SK-N-SH treated with all-trans-retinoic acid at 6 μM for 48 hours (cell line): ENCODE measurements at regions not wholly inside any gene's neighbourhood (a gene's known extent, or its start where the extent isn't known, plus 50 kb on each side); places are given as distances from the start of the nearest gene placed in this dataset.

Experiments used
- ATAC-seq: fragments of 200-7000 bp; cut with Tn5 transposase; 3 replicates; pipeline ENCODE4 v1.9.1; 2020; ENCODE audit warnings: mild to moderate bottlenecking, moderate library complexity
- ARNTL ChIP-seq: fragments of 450-650 bp; formaldehyde crosslinking; IDR thresholded peaks from 2 replicates; pipeline ENCODE4 v1.5.0; 2020; ENCODE audit warnings: low read depth, mild to moderate bottlenecking, moderate library complexity, borderline replicate concordance
- BACH2 ChIP-seq: fragments of 250-450 bp; sonication (Bioruptor Pico); IDR thresholded peaks from 2 replicates; pipeline ENCODE4 v1.9.0; 2021; ENCODE audit warnings: mild to moderate bottlenecking, borderline replicate concordance
- ESRRG ChIP-seq: fragments of 250-450 bp; sonication (Bioruptor Pico); IDR thresholded peaks from 2 replicates; pipeline ENCODE4 v1.6.1; 2021; ENCODE audit warnings: mild to moderate bottlenecking
- GLIS3 ChIP-seq: fragments of 250-450 bp; sonication (Bioruptor Pico); IDR thresholded peaks from 2 replicates; pipeline ENCODE4 v1.5.0; 2020; ENCODE audit warnings: mild to moderate bottlenecking, moderate library complexity
- ISL1 ChIP-seq: fragments of 250-450 bp; sonication (Bioruptor Pico); IDR thresholded peaks from 2 replicates; pipeline ENCODE4 v2.1.2; 2022; ENCODE audit warnings: mild to moderate bottlenecking, moderate library complexity
- OSR1 ChIP-seq: fragments of 250-450 bp; sonication (Bioruptor Pico); IDR thresholded peaks from 2 replicates; pipeline ENCODE4 v1.8.0; 2022; ENCODE audit warnings: moderate library complexity, mild to moderate bottlenecking, inconsistent platforms
- PPARA ChIP-seq: fragments of 250-450 bp; sonication (Bioruptor Pico); IDR thresholded peaks from 2 replicates; pipeline ENCODE4 v1.5.0; 2020; ENCODE audit warnings: mild to moderate bottlenecking, borderline replicate concordance
- RARB ChIP-seq: fragments of 250-450 bp; sonication (Bioruptor Pico); IDR thresholded peaks from 2 replicates; pipeline ENCODE4 v1.8.0; 2021; ENCODE audit warnings: mild to moderate bottlenecking, moderate library complexity
- SNAI2 ChIP-seq: fragments of 250-450 bp; sonication (Bioruptor Pico); IDR thresholded peaks from 2 replicates; pipeline ENCODE4 v1.5.0; 2020; ENCODE audit warnings: mild to moderate bottlenecking, moderate library complexity
- TCF4 ChIP-seq: fragments of 250-450 bp; sonication (Bioruptor Pico); IDR thresholded peaks from 2 replicates; pipeline ENCODE4 v1.8.0; 2021; ENCODE audit warnings: mild to moderate bottlenecking, moderate library complexity, borderline replicate concordance
- ZC3H10 ChIP-seq: fragments of 250-450 bp; sonication (Bioruptor Pico); IDR thresholded peaks from 2 replicates; pipeline ENCODE4 v1.5.1; 2021; ENCODE audit warnings: mild to moderate bottlenecking, moderate library complexity
- ZFP3 ChIP-seq: fragments of 250-450 bp; sonication (Bioruptor Pico); IDR thresholded peaks from 2 replicates; pipeline ENCODE4 v1.5.0; 2020; ENCODE audit warnings: mild to moderate bottlenecking, moderate library complexity
- ZFP30 ChIP-seq: fragments of 450-650 bp; formaldehyde crosslinking; IDR thresholded peaks from 2 replicates; pipeline ENCODE4 v1.5.0; 2022; ENCODE audit warnings: mild to moderate bottlenecking, moderate library complexity
- ZNF565 ChIP-seq: fragments of 450-650 bp; formaldehyde crosslinking; conservative IDR thresholded peaks from 2 replicates; pipeline ENCODE4 v1.5.0; 2020; ENCODE audit warnings: low read depth, mild to moderate bottlenecking, moderate library complexity
- ZNF70 ChIP-seq: fragments of 450-650 bp; formaldehyde crosslinking; IDR thresholded peaks from 2 replicates; pipeline ENCODE4 v1.5.0; 2020; ENCODE audit warnings: mild to moderate bottlenecking, moderate library complexity
- ZNF8 ChIP-seq: fragments of 450-650 bp; formaldehyde crosslinking; IDR thresholded peaks from 2 replicates; pipeline ENCODE4 v1.5.0; 2020; ENCODE audit warnings: mild to moderate bottlenecking, moderate library complexity
- TF ChIP-seq, protein P1 (sequence below): fragments of 250-450 bp; sonication (Bioruptor Pico); IDR thresholded peaks from 2 replicates; pipeline ENCODE4 v1.5.1; 2021; ENCODE audit warnings: mild to moderate bottlenecking, moderate library complexity
- TF ChIP-seq, protein P2 (sequence below): fragments of 250-450 bp; sonication (Bioruptor Pico); IDR thresholded peaks from 2 replicates; pipeline ENCODE4 v1.5.0; 2020; ENCODE audit warnings: mild to moderate bottlenecking, moderate library complexity
- TF ChIP-seq, protein P3 (sequence below): fragments of 250-450 bp; sonication (Bioruptor Pico); IDR thresholded peaks from 2 replicates; pipeline ENCODE4 v1.8.0; 2020; ENCODE audit warnings: mild to moderate bottlenecking, moderate library complexity, borderline replicate concordance
- TF ChIP-seq, protein P4 (sequence below): fragments of 250-450 bp; sonication (Bioruptor Pico); IDR thresholded peaks from 2 replicates; pipeline ENCODE4 v1.8.0; 2021; ENCODE audit warnings: low read depth, mild to moderate bottlenecking, moderate library complexity, borderline replicate concordance

- no peak for ATAC-seq
- no peak for TF ChIP-seq BACH2 (CRISPR knock-in tag)
- no peak for TF ChIP-seq ESRRG (CRISPR knock-in tag)
- TF ChIP-seq ZFP3 (CRISPR knock-in tag), result no peak
- no peak for TF ChIP-seq ZNF8 (CRISPR knock-in tag)
- TF ChIP-seq, protein P1, sequence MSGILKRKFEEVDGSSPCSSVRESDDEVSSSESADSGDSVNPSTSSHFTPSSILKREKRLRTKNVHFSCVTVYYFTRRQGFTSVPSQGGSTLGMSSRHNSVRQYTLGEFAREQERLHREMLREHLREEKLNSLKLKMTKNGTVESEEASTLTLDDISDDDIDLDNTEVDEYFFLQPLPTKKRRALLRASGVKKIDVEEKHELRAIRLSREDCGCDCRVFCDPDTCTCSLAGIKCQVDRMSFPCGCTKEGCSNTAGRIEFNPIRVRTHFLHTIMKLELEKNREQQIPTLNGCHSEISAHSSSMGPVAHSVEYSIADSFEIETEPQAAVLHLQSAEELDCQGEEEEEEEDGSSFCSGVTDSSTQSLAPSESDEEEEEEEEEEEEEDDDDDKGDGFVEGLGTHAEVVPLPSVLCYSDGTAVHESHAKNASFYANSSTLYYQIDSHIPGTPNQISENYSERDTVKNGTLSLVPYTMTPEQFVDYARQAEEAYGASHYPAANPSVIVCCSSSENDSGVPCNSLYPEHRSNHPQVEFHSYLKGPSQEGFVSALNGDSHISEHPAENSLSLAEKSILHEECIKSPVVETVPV (CRISPR knock-in tag), result no peak
- TF ChIP-seq ZNF565 (CRISPR knock-in tag), result no peak
- TF ChIP-seq, protein P2, sequence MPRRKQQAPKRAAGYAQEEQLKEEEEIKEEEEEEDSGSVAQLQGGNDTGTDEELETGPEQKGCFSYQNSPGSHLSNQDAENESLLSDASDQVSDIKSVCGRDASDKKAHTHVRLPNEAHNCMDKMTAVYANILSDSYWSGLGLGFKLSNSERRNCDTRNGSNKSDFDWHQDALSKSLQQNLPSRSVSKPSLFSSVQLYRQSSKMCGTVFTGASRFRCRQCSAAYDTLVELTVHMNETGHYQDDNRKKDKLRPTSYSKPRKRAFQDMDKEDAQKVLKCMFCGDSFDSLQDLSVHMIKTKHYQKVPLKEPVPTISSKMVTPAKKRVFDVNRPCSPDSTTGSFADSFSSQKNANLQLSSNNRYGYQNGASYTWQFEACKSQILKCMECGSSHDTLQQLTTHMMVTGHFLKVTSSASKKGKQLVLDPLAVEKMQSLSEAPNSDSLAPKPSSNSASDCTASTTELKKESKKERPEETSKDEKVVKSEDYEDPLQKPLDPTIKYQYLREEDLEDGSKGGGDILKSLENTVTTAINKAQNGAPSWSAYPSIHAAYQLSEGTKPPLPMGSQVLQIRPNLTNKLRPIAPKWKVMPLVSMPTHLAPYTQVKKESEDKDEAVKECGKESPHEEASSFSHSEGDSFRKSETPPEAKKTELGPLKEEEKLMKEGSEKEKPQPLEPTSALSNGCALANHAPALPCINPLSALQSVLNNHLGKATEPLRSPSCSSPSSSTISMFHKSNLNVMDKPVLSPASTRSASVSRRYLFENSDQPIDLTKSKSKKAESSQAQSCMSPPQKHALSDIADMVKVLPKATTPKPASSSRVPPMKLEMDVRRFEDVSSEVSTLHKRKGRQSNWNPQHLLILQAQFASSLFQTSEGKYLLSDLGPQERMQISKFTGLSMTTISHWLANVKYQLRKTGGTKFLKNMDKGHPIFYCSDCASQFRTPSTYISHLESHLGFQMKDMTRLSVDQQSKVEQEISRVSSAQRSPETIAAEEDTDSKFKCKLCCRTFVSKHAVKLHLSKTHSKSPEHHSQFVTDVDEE (CRISPR knock-in tag), result no peak
- no peak for TF ChIP-seq ZFP30 (CRISPR knock-in tag)
- no peak for TF ChIP-seq PPARA (CRISPR knock-in tag)
- TF ChIP-seq ARNTL (CRISPR knock-in tag), result no peak
- TF ChIP-seq RARB (CRISPR knock-in tag), result no peak
- TF ChIP-seq OSR1 (CRISPR knock-in tag), result no peak
- no peak for TF ChIP-seq ISL1
- TF ChIP-seq GLIS3 (CRISPR knock-in tag), result no peak
- no peak for TF ChIP-seq TCF4 (CRISPR knock-in tag)
- TF ChIP-seq ZC3H10 (CRISPR knock-in tag), result no peak
- no peak for TF ChIP-seq SNAI2
- TF ChIP-seq ZNF70 (CRISPR knock-in tag), result no peak
- TF ChIP-seq, protein P3, sequence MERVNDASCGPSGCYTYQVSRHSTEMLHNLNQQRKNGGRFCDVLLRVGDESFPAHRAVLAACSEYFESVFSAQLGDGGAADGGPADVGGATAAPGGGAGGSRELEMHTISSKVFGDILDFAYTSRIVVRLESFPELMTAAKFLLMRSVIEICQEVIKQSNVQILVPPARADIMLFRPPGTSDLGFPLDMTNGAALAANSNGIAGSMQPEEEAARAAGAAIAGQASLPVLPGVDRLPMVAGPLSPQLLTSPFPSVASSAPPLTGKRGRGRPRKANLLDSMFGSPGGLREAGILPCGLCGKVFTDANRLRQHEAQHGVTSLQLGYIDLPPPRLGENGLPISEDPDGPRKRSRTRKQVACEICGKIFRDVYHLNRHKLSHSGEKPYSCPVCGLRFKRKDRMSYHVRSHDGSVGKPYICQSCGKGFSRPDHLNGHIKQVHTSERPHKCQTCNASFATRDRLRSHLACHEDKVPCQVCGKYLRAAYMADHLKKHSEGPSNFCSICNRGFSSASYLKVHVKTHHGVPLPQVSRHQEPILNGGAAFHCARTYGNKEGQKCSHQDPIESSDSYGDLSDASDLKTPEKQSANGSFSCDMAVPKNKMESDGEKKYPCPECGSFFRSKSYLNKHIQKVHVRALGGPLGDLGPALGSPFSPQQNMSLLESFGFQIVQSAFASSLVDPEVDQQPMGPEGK (CRISPR knock-in tag), result no peak
- TF ChIP-seq, protein P4, sequence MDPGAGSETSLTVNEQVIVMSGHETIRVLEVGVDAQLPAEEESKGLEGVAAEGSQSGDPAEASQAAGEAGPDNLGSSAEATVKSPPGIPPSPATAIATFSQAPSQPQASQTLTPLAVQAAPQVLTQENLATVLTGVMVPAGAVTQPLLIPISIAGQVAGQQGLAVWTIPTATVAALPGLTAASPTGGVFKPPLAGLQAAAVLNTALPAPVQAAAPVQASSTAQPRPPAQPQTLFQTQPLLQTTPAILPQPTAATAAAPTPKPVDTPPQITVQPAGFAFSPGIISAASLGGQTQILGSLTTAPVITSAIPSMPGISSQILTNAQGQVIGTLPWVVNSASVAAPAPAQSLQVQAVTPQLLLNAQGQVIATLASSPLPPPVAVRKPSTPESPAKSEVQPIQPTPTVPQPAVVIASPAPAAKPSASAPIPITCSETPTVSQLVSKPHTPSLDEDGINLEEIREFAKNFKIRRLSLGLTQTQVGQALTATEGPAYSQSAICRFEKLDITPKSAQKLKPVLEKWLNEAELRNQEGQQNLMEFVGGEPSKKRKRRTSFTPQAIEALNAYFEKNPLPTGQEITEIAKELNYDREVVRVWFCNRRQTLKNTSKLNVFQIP (CRISPR knock-in tag), result no peak
These were observed 222.4 kb downstream of the SPRY2 start for GRCh38 chr13:80118506-80118905.

DNA sequence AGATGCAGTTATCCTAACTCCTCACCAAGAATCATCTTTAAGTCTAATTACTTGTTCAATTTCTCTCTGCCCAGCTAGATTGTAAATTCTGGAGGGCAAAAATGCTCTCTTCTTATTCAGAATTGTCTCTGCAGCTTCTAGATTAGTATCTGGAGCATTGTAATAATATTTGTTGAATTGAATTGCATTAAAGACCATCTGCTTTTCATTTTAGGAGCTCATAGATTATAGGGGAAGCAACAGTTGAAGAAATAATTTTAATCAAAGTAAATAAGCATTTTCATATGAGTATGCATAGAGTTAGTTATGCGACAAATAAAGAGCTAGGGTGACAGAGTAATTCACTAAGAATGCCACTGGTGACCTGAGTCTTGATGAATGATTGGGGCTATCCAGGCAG, 222.8 kb downstream of the SPRY2 start:
- ATAC-seq, result no peak
- 0 out of 2 replicates have a peak, but pooled peaks have one; percentile 32 for TF ChIP-seq ISL1
- TF ChIP-seq ARNTL (CRISPR knock-in tag), result no peak
- TF ChIP-seq TCF4 (CRISPR knock-in tag), result peak; percentile 80; the same call in 1 of the 2 replicates

DNA sequence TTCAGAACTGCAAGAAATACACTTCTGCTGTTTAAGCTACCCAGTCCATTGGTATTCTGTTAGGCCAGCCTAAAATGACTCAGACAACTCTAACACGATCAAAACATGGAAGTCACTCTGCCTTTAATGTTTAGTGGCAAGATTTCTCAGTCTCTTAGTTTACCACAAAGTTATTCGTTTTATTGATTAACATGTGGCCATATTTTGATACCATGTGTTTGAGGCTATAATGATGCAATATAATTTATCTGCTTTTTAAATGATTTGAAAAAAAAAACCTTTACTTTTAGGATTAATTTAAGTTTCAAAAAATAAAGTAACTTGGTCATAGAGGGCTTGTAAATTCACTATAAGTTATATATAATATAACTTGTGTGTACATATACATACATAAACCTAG, 223.4 kb downstream of the SPRY2 start:
- no peak for ATAC-seq
- no peak for TF ChIP-seq ZNF70 (CRISPR knock-in tag)
- TF ChIP-seq TCF4 (CRISPR knock-in tag), result no peak

- TF ChIP-seq ZNF70 (CRISPR knock-in tag) (no peak), ZC3H10 (CRISPR knock-in tag) (no peak), ARNTL (CRISPR knock-in tag) (no peak), ISL1 (peak; percentile 52; the same call in 1 of the 2 replicates)
- TF ChIP-seq, all 23 proteins: peak for 1
- ATAC-seq, result peak; percentile 97
These were observed 224.8 kb downstream of the SPRY2 start for GRCh38 chr13:80116107-80116506.
